ENCODE measurements at regions not wholly inside any gene's neighbourhood (a gene's known extent, or its start where the extent isn't known, plus 50 kb on each side); places are given as distances from the start of the nearest gene placed in this dataset.

- DNase-seq (ENCODE audit: low read depth in 2 of 2), result no peak
- TF ChIP-seq CTCF (IDR thresholded peaks at IDR 0.05; ENCODE audit: low read depth, low read length), result no peak
- no peak overlapping the region for H3K4me3 ChIP-seq (replicated peaks in 1 of 2; ENCODE audit: low read depth in 2 of 2, low read length in 2 of 2)
Measured at GRCh38 chr7:135843214-135843613, 94.6 kb upstream of the FAM180A start.

- DNase-seq (ENCODE audit: low read depth in 2 of 2), result peak in 1 of 2 donors; percentile 22
- no peak for TF ChIP-seq CTCF (IDR thresholded peaks at IDR 0.05; ENCODE audit: low read depth, low read length)
- H3K4me3 ChIP-seq (replicated peaks in 1 of 2; ENCODE audit: low read depth in 2 of 2, low read length in 2 of 2), result no peak overlapping the region
Measured at GRCh38 chr7:135842446-135843179, 94.0 kb upstream of the FAM180A start.

- DNase-seq (ENCODE audit: low read depth in 2 of 2), result no peak
- no peak for TF ChIP-seq CTCF (IDR thresholded peaks at IDR 0.05; ENCODE audit: low read depth, low read length)
Measured at GRCh38 chr7:135840591-135840990, 92.0 kb upstream of the FAM180A start.

GRCh38 chr7:135837675-135838074 is 89.1 kb upstream of the FAM180A start:
- H3K4me3 ChIP-seq (replicated peaks in 1 of 2; ENCODE audit: low read depth in 2 of 2, low read length in 2 of 2), result no peak overlapping the region
- TF ChIP-seq CTCF (IDR thresholded peaks at IDR 0.05; ENCODE audit: low read depth, low read length), result no peak
- no peak for DNase-seq (ENCODE audit: low read depth in 2 of 2)

More at GRCh38 chr7:135840591-135840990, 92.0 kb upstream of the FAM180A start:
- H3K4me3 ChIP-seq (replicated peaks in 1 of 2; ENCODE audit: low read depth in 2 of 2, low read length in 2 of 2), result no peak overlapping the region

GRCh38 chr7:135834266-135834665 is 85.7 kb upstream of the FAM180A start:
- DNase-seq (ENCODE audit: low read depth in 2 of 2), result no peak
- no peak for TF ChIP-seq CTCF (IDR thresholded peaks at IDR 0.05; ENCODE audit: low read depth, low read length)

GRCh38 chr7:135833642-135834041 is 85.0 kb upstream of the FAM180A start:
- H3K4me3 ChIP-seq (replicated peaks in 1 of 2; ENCODE audit: low read depth in 2 of 2, low read length in 2 of 2), result no peak overlapping the region
- DNase-seq (ENCODE audit: low read depth in 2 of 2), result no peak
- no peak for TF ChIP-seq CTCF (IDR thresholded peaks at IDR 0.05; ENCODE audit: low read depth, low read length)

More at GRCh38 chr7:135834266-135834665, 85.7 kb upstream of the FAM180A start:
- no peak overlapping the region for H3K4me3 ChIP-seq (replicated peaks in 1 of 2; ENCODE audit: low read depth in 2 of 2, low read length in 2 of 2)
